ENCODE measurements at regions not wholly inside any gene's neighbourhood (a gene's known extent, or its start where the extent isn't known, plus 50 kb on each side); places are given as distances from the start of the nearest gene placed in this dataset.

DNA sequence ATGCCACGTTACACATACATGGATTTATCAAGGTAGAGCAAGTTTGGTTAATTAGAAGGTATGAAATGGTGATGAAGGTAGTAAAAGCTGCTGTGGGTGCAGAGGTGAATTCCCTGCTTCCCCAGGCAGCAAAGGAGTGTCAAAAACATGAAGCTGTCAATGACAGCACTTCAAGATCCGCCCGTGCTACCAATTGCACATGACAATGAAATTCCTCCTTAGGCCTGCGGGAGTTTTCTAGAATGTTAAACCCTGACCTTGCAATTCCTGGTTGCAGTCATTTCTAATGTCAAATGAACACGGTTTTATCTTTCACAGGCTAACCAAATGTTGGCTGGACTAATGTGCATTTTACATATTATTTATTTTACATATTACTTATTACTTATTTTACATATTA, 67.7 kb upstream of the LSM14A start:
- CTCF ChIA-PET = interaction anchor here (1.7 kb wide), 1 partner anchor 8 kb away, joined by 6 read pairs; no protein-coding TSS in a partner anchor

DNA sequence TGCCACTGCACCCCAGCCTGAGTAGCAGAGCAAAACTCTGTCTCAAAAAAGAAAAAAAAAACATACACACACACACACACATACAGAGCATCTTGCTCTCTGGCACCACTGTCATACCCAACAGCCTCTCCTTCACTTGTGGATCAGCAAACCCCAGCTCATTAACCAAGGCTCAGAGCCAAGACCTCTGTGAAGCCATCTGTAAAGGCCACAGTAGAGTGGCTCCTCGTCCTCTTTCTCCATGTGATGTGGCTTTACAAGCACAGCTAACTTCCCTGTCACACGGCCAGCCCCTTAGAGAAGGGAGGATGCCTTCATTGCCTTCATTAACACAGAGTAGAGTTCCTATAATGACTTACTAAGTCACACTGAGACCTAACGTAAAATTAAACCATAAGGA, 62.7 kb upstream of the LSM14A start:
- no peak overlapping the region for H3K27ac ChIP-seq (ENCODE audit: low read depth, low read length)
- Mint-ChIP-seq H3K4me1 (peaks cover 0 to 4% (median 0%) of the 10 kb centered on the region in 7 donors), H3K27ac (no peak overlapping the region), H3K4me3 (no peak overlapping the region), H3K9me3 (no peaks in the 10 kb centered on the region), H3K36me3 (no peaks in the 10 kb centered on the region), H3K27me3 (peaks cover 0 to 14% (median 0%) of the 10 kb centered on the region in 5 donors)
- H3K9me3 ChIP-seq (ENCODE audit: control insufficient read depth in 2 of 3, low read length in 3 of 3) = no peaks in the 10 kb centered on the region
- ChIA-PET POLR2A (no interaction called here), CTCF (no interaction called here)
- DNase-seq (no peak), ATAC-seq (no peak)
- no peaks in the 10 kb centered on the region for H3K4me1 ChIP-seq (ENCODE audit: control insufficient read depth in 2 of 2, insufficient read depth in 2 of 2, low read length in 2 of 2)
- H3K4me3 ChIP-seq (ENCODE audit: low read length) = no peak overlapping the region
- H3K36me3 ChIP-seq (ENCODE audit: control insufficient read depth in 2 of 3, insufficient read depth in 3 of 3, low read length in 3 of 3) = no peaks in the 10 kb centered on the region
- intact Hi-C loops (cut with micrococcal nuclease) = no loop called here
- no peaks in the 10 kb centered on the region for H3K27me3 ChIP-seq (ENCODE audit: control insufficient read depth in 2 of 2, insufficient read depth in 2 of 2, low read length in 2 of 2)

More for the DNA sequence above, 67.7 kb upstream of the LSM14A start:
- POLR2A ChIA-PET = no interaction called here
- H3K36me3 Mint-ChIP-seq = no peaks in the 10 kb centered on the region
- no peaks in the 10 kb centered on the region for H3K36me3 ChIP-seq (ENCODE audit: control insufficient read depth in 2 of 3, insufficient read depth in 3 of 3, low read length in 3 of 3)
- H3K27me3 Mint-ChIP-seq = peaks cover 0 to 17% (median 6%) of the 10 kb centered on the region in 5 donors
- DNase-seq (no peak), ATAC-seq (no peak)
- peaks cover 0 to 8% (median 5%) of the 10 kb centered on the region in 7 donors for H3K4me1 Mint-ChIP-seq
- H3K4me3 ChIP-seq (ENCODE audit: low read length) = no peak overlapping the region
- no peak overlapping the region for H3K27ac Mint-ChIP-seq
- no peaks in the 10 kb centered on the region for H3K9me3 Mint-ChIP-seq
- no peak overlapping the region for H3K4me3 Mint-ChIP-seq
- H3K4me1 ChIP-seq (ENCODE audit: control insufficient read depth in 2 of 2, insufficient read depth in 2 of 2, low read length in 2 of 2) = no peaks in the 10 kb centered on the region
- no peaks in the 10 kb centered on the region for H3K27me3 ChIP-seq (ENCODE audit: control insufficient read depth in 2 of 2, insufficient read depth in 2 of 2, low read length in 2 of 2)
- no peaks in the 10 kb centered on the region for H3K9me3 ChIP-seq (ENCODE audit: control insufficient read depth in 2 of 3, low read length in 3 of 3)
- no peak overlapping the region for H3K27ac ChIP-seq (ENCODE audit: low read depth, low read length)
- intact Hi-C loops (cut with micrococcal nuclease) = no loop called here

DNA sequence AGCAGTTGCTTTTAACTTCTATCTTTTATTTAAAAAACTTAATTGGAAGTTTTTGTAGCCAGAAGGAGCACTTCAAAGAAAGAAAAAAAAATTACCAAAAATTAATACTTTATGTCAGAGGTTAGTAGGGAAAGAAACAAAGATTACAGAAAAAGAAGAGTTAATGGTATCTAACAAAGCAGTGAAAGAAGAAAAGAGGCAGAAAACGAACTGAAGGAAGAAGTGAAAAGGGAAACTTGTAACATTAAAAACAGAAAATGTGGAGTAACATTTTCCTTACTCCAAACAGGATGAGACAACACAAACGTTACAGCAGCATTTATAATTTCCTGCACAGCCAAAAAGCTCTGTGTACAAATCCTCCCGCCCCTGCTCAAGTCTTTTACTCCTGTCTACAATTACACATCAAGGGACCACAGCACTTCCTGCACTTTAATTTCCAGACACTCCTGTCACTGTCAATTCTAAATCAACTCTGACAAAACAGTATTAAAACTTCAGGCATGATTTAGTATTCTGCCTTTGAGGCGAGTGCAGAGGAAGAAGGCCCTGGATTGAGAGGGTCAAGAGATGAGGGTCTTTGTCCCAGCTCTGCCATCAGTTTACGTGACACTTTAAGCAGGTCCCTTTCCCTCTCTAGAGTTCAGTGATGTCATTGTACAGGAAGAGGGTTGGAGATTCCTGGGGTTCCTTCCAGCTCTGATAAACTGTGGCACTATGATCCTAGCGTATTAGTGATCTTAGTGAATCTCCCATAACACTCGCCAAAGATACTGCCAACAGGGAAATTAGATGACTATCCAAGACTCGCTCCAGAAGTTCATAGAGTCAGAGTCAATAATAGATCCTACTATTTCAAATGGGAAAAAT, 53.2 kb upstream of the LSM14A start:
- Histone ChIP-seq H3K4me1 (ENCODE audit: control insufficient read depth in 2 of 2, insufficient read depth in 2 of 2, low read length in 2 of 2) (peaks cover 0 to 11% of the 10 kb centered on the region in 2 donors), H3K36me3 (ENCODE audit: control insufficient read depth in 2 of 3, insufficient read depth in 3 of 3, low read length in 3 of 3) (no peaks in the 10 kb centered on the region), H3K27ac (ENCODE audit: low read depth, low read length) (peak overlapping the region; percentile 37), H3K9me3 (ENCODE audit: control insufficient read depth in 2 of 3, low read length in 3 of 3) (no peaks in the 10 kb centered on the region), H3K27me3 (ENCODE audit: control insufficient read depth in 2 of 2, insufficient read depth in 2 of 2, low read length in 2 of 2) (no peaks in the 10 kb centered on the region), H3K4me3 (ENCODE audit: low read length) (no peak overlapping the region)
- Mint-ChIP-seq H3K9me3 (no peaks in the 10 kb centered on the region), H3K27ac (peak overlapping the region in 8 of 9 donors; percentile 8 to 86 (median 70)), H3K4me3 (peak overlapping the region in 9 of 10 donors; percentile 4 to 80 (median 51)), H3K27me3 (peaks cover 0 to 13% (median 0%) of the 10 kb centered on the region in 5 donors), H3K36me3 (no peaks in the 10 kb centered on the region), H3K4me1 (peaks cover 2 to 34% (median 26%) of the 10 kb centered on the region in 7 donors)
- ATAC-seq (peak; percentile 73), DNase-seq (peak in 7 of 9 donors; percentile 38 to 63 (median 48))
- CTCF ChIA-PET = interaction anchor here (0.6 to 3.4 kb wide), 3 partner anchors 21 to 54 kb away, joined by 3 to 20 read pairs (median 4); no protein-coding TSS in a partner anchor
- POLR2A ChIA-PET = interaction anchor here (1.1 kb wide), 2 partner anchors 15 to 53 kb away, joined by 3 to 4 read pairs; partner anchors contain the start of gene LSM14A
- intact Hi-C loops (cut with micrococcal nuclease) = no loop called here

DNA sequence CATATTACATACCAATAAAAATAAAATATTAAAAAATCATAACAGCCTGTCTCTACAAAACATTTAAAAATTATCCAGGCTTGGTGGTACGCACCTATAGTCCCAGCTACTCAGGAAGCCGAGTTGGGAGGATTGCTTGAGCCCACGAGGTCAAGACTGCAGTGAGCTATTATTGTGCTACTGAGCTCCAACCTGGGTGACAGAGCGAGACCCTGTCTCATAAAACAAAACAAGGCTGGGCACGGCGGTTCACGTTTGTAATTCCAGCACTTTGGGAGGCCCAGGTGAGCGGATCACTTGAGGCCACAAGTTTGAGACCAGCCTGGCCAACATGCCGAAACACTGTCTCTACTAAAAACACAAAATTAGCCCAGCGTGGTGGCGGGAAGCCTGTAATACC, 52.2 kb upstream of the LSM14A start:
- peaks cover 0 to 13% (median 0%) of the 10 kb centered on the region in 5 donors for H3K27me3 Mint-ChIP-seq
- H3K27ac ChIP-seq (ENCODE audit: low read depth, low read length) = no peak overlapping the region
- H3K4me3 ChIP-seq (ENCODE audit: low read length) = no peak overlapping the region
- H3K4me1 ChIP-seq (ENCODE audit: control insufficient read depth in 2 of 2, insufficient read depth in 2 of 2, low read length in 2 of 2) = peaks cover 0 to 11% of the 10 kb centered on the region in 2 donors
- H3K36me3 Mint-ChIP-seq = no peaks in the 10 kb centered on the region
- ATAC-seq (no peak), DNase-seq (no peak)
- H3K36me3 ChIP-seq (ENCODE audit: control insufficient read depth in 2 of 3, insufficient read depth in 3 of 3, low read length in 3 of 3) = no peaks in the 10 kb centered on the region
- POLR2A ChIA-PET = interaction anchor here (1.1 kb wide), 1 partner anchor 14 kb away, joined by 3 read pairs; no protein-coding TSS in a partner anchor
- H3K27ac Mint-ChIP-seq = peak overlapping the region in 1 of 9 donors; percentile 9
- no peaks in the 10 kb centered on the region for H3K9me3 Mint-ChIP-seq
- no peaks in the 10 kb centered on the region for H3K9me3 ChIP-seq (ENCODE audit: control insufficient read depth in 2 of 3, low read length in 3 of 3)
- CTCF ChIA-PET = interaction anchor here (0.6 to 3.4 kb wide), 6 partner anchors 10 to 1314 kb away, joined by 3 to 20 read pairs (median 4); no protein-coding TSS in a partner anchor
- intact Hi-C loops (cut with micrococcal nuclease) = loop anchor here in 1 of 2 donors (5.0 kb wide), 1 partner anchor 312 kb away; no protein-coding TSS in a partner anchor
- no peak overlapping the region for H3K4me3 Mint-ChIP-seq
- peaks cover 2 to 34% (median 26%) of the 10 kb centered on the region in 7 donors for H3K4me1 Mint-ChIP-seq
- no peaks in the 10 kb centered on the region for H3K27me3 ChIP-seq (ENCODE audit: control insufficient read depth in 2 of 2, insufficient read depth in 2 of 2, low read length in 2 of 2)

DNA sequence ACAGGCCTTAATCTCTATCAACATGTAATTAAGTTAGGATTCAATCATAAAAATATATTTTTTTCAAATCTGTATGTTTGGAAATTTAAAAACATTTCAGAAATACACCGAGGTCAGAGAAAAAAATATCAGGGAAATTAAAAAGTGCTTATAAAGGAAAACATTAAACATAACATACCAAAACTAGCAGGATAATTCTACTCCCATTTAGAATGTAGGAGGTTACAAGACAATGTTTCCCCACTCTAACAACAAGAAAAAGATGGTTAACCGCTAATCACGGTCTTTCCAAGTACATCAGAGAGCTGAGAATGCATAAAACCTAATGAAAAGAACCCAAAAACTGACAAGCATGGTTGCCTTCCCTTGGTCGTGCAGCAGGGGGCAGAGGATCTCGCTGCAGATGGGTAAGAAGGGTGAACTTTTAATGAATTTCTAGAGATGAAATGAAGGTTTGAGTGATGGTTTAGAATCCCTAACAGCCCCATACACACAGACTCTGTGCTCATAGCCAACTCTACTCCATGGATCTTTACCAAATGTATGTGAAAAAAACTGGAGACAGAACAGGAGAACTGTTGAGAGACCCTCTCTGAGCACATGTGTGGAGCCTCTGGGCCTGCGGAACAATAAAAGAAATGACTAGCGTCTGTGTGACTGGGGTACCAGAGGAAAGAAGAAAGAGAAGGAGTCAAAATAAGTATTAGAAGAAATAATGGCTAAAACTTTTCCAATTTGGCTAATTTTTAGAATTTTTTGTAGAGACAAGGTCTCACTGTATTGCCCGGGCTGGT, 51.3 kb upstream of the LSM14A start:
- H3K4me3 ChIP-seq (ENCODE audit: low read length) = no peak overlapping the region
- Mint-ChIP-seq H3K36me3 (no peaks in the 10 kb centered on the region), H3K9me3 (no peaks in the 10 kb centered on the region), H3K27ac (peak overlapping the region in 3 of 9 donors; percentile 8 to 39 (median 9)), H3K4me3 (no peak overlapping the region), H3K27me3 (peaks cover 0 to 13% (median 0%) of the 10 kb centered on the region in 5 donors), H3K4me1 (peaks cover 2 to 33% (median 26%) of the 10 kb centered on the region in 7 donors)
- H3K4me1 ChIP-seq (ENCODE audit: control insufficient read depth in 2 of 2, insufficient read depth in 2 of 2, low read length in 2 of 2) = peaks cover 0 to 11% of the 10 kb centered on the region in 2 donors
- H3K36me3 ChIP-seq (ENCODE audit: control insufficient read depth in 2 of 3, insufficient read depth in 3 of 3, low read length in 3 of 3) = no peaks in the 10 kb centered on the region
- peak; percentile 76 for ATAC-seq
- ChIA-PET CTCF (interaction anchor here (0.7 to 3.4 kb wide), 3 partner anchors 9 to 23 kb away, joined by 3 to 20 read pairs (median 3); no protein-coding TSS in a partner anchor), POLR2A (interaction anchor here (0.9 kb wide), 1 partner anchor 14 kb away, joined by 4 read pairs; no protein-coding TSS in a partner anchor)
- intact Hi-C loops (cut with micrococcal nuclease) = loop anchor here (1.0 to 5.0 kb wide), 4 partner anchors 13 to 311 kb away; no protein-coding TSS in a partner anchor
- no peaks in the 10 kb centered on the region for H3K9me3 ChIP-seq (ENCODE audit: control insufficient read depth in 2 of 3, low read length in 3 of 3)
- peak in 8 of 9 donors; percentile 38 to 57 (median 50) for DNase-seq
- H3K27ac ChIP-seq (ENCODE audit: low read depth, low read length) = no peak overlapping the region
- no peaks in the 10 kb centered on the region for H3K27me3 ChIP-seq (ENCODE audit: control insufficient read depth in 2 of 2, insufficient read depth in 2 of 2, low read length in 2 of 2)
